ENCODE measurements at regions not wholly inside any gene's neighbourhood (a gene's known extent, or its start where the extent isn't known, plus 50 kb on each side); places are given as distances from the start of the nearest gene placed in this dataset.

GRCh38 chr6:40958738-40959137, 80.3 kb downstream of the UNC5CL start:
- TF ChIP-seq CTCF (IDR thresholded peaks at IDR 0.05) = no peak
- no peak for TF ChIP-seq POLR2A (IDR thresholded peaks at IDR 0.05)

Measured in right lobe of liver (tissue), 4 donors.